ENCODE measurements at regions not wholly inside any gene's neighbourhood (a gene's known extent, or its start where the extent isn't known, plus 50 kb on each side); places are given as distances from the start of the nearest gene placed in this dataset.

DNA sequence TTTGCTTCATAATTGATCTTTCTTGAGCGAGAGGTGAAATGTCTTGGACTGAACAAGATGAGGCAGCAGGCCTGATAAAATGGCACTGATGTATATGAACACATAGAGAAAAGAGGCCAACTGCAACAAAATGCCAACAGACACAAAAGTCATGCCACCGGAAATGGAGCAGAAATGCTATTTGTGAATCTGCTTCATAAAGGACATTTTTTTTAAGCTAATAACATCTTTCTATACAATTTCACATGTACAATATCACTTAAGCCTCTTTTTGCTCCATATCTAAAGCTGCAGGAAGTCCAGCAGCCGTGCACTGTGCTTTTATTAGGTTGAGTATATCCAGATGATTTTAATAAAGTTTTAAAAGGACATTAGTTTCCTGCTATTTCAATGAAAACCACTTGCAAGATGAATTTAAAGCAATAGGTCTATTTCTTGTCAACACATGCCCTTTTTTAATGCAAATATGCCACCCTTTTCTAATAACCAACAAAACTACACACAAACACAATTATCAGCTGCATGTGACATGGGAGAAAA lies 169.2 kb upstream of the ADAMTS9 start:
- no peak for DNase-seq (ENCODE audit: low read depth)

DNA sequence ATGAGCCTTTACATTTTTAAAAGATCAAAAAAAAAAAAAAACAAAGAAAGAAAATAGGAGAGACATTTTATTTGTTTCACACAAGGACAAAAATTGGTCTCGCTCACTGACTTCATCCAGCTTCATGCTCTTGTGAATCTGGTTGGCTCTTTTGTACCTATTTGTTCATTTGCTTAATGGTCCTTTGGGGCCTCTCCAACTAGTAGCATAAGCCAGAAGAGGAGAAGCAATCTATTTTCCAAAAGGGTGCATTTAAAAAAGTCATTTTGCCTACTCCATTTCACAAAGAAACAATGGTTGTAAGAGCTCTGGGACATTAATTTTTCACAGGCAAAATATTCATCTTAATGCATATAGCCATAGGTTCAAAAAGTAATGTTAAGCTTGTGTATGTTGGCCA lies 168.3 kb upstream of the ADAMTS9 start:
- DNase-seq (ENCODE audit: low read depth): no peak

DNA sequence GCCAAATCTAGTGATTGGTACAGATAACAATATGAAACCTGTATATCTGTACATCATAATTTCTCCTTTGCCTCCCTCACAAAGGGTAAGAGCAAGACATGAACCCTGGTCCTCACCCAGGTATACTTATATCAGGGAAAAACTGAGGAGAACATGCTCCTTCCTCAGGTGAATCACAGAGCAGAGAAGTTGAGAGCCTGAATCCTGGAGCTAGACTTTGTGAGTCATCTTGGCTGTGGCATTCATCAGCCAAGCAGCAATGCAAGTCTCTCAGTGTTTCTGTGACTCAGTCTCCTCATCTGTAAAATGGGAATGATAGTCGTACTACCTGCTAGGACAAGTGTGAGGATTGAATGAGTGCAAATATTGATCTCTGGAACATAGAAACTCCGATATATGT lies 165.7 kb upstream of the ADAMTS9 start:
- DNase-seq (ENCODE audit: low read depth): no peak

DNA sequence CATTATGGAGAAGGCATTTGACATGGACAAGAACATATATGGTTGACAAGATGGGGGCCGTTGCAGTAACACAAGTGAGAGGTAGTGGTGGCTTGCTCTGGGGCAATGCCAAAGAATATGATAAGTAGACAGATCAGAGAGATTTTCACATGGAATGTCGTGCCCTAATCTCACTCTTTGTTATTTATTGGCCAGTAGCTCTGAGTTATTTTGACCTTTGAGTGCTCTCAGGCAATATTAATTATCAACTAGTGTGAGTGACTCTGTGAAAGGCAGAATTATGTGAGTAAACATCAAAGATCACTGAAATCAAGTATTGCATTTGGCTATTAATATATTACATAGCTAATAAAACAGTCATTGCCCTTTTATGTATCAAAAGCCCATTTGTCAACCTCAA lies 164.9 kb upstream of the ADAMTS9 start:
- no peak for DNase-seq (ENCODE audit: low read depth)

DNA sequence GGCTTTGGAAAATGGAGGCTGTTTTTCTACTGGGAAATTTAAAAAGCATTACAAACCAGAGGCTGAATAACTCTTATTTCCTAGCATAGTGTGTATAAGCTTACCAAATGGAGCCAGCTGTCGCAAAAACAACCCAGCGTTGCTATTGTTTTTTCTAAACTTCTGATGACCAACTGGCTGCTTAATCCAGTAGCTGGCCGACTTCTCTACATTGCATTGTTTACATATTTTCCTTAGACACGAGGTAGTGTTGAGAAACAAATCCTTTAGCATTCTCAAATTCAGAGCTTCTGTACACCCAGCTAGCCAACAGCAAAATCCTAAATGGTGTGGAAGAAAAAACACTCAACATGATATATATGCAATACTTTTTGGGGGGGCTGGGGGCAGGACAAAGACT lies 161.0 kb upstream of the ADAMTS9 start:
- peak; percentile 79 for DNase-seq (ENCODE audit: low read depth)

DNA sequence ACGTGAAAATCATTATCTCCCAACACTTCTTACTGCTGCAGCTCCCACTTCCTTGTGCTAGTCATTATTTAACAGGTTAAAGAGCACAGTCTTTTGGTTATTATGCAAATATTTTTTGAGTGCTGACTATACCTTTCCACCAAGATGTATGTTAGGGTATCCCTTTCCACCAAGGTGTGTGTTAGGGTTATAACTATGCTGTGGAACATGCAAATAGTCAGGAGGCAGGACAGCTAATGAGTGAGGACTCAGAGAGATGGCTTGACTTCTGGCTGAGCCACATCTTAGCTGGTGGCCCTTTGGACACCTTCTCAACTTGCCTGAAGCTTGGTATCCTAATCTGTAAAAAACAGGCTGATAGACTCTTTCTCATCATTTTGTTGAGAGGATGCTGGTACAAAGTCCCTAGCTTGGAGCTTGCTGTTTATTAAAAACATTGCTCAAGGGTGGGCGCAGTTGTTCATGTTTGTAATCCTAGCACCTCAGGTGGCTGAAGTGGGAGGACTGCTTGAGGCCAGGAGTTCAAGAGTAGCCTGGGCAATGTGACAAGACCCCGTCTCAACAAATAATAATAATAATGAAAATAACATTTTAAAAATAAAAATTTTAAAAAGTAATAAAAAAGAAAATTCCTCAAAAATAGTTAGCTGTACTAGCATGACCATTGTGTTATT lies 160.5 kb upstream of the ADAMTS9 start:
- DNase-seq (ENCODE audit: low read depth): peak; percentile 40

DNA sequence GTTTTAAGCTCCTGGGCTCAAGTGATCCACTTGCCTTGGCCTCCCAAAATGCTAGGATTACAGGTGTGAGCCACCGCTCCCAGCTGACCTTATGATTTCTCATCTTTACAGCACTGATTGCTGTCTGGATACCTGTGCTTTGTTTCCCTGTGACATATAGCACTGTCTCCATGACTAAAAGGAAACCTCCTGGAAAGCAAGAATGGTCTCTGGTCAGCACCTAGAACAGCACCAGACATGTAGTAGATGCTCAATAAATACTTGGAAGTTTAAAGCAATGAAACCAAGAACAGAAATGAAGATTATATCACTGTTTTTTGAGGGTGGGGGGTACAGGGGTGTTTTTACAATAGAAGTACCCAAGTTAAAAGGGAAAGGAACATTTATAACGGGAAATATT lies 156.8 kb upstream of the ADAMTS9 start:
- DNase-seq (ENCODE audit: low read depth): no peak

DNA sequence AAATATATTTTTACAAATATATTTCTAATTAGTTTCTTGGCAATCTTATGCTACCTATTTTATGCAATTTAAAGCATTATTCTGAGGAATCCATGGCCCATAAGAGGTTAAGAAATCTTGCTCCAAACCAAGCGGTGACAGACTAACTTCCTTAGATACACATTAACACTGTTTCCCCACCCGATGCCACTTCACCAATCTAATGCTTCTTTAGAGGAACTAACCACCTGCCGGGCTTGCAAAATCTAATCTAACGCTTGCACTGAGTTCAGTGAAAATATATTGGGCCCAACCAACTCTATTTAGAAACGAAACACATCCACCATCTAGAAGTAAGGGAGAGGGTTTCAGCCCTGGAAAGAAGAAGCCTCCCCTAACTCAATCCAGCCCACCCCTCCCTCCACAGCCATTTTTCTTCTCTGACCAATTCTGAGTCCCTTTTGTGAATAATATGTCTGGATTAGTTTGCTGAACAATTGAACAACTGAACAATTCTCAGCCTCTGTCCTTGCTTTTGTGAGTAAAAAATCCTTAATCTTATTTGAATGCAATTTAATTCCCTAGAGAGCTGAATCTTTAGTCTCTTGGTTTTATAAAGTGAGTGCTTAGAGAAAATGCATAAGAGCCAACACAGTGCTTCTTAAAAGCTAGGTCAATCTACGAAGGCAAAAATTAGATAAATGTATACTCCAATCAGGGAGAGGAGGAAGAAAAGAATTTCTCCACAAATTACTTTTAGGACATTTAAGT lies 150.4 kb upstream of the ADAMTS9 start:
- no peak for DNase-seq (ENCODE audit: low read depth)

DNA sequence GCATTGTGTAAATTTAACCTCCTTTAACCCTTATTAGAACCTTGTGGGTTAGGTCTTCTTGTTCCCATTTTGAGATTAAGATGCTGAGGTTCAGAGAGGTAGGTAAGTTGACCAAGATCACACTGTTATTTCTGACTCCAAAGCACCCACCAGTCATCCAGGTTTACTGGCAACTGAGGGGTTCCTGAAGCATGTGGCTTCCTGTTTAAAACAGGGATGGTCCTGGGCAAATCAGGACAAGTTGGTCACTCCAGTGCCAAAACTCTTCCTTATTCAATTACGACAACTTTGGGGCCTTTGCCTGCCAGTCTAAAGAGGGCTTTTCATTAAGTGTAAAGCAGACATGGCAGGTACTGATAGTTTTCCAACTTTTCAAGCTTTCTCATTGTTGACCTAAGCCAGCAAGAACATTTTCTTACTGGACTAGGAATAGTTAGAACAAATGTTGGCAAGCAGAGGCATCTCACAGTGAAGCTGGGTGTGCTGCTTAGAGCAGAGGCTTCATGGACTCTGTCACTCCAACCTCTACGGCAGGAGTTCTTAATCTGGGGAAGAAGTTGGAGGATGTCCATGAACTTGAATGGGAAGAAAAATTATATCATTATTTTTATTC lies 149.4 kb upstream of the ADAMTS9 start:
- DNase-seq (ENCODE audit: low read depth): no peak

DNA sequence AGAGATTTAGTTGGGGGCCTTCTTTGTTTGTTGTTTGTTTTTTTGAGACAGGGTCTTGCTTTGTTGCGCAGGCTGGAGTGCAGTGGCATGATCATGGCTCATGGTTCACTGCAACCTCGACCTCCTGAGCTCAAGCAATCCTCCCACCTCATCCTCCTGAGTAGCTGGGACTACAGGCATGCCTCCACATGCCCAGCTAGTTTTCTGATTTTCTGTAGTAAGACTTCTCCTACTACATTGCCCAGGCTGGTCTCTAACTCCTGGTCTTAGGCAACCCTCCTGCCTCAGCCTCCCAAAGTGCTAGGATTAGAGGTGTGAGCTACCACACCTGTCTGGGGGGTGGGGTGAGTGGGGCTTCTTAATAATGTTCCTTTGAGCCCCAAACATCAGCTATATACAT lies 148.3 kb upstream of the ADAMTS9 start:
- DNase-seq (ENCODE audit: low read depth): no peak

DNA sequence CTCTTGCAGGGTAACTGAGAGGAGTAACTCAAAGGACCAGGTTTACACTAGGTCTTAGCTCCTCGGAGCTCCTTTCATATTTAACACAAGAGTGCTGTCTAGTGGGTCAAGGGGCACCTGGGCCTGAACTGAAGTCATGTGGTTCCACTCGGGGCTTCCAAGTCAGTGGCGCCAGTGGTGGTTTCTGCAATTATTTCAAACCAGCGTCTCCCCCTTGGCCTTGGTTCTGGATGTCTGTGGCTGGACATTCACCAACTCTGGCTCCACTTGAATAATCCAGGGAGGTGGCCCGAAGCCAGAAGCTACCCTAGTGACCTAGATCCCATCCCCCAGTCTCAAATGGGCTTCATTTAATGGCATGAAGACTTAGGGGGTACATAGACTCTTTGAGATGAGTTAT lies 144.3 kb upstream of the ADAMTS9 start:
- no peak for DNase-seq (ENCODE audit: low read depth)

DNA sequence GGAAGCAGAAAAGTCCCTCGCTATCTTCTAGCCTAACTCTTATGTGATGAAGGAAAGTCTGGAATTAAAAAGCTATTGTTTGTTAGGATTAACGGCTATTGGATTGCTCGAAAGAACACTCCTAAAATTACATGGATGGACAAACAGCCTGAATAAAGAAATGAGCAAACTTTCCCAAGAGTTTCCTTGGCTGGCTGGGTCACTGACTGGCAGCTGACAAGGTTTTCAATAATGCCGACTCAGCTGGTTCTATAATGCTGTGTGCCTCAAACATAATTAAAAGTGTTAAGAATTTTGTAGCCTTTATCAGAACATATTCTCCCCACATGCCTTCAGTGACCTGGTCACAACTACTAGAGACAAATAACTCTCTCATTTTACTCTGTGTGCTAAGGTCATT lies 142.9 kb upstream of the ADAMTS9 start:
- DNase-seq (ENCODE audit: low read depth): no peak

DNA sequence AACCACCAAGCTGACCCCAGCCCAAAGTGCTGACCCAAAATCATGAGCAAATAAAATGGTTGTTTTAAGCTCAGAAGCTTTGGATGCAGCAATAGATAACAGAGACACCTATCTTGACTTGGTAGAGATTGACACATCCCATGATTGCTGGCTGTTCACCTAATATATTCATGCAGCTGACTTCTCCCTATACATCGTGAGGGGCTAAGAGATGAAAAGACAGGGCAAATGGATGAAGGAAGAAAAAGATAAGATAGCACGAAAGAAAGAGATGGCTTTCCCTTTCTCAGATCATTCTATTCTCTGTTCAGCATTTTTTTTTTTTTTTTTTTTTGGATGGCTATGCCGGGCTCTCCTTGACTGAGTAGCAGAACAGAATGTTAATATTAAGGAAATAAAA lies 141.5 kb upstream of the ADAMTS9 start:
- DNase-seq (ENCODE audit: low read depth): no peak

DNA sequence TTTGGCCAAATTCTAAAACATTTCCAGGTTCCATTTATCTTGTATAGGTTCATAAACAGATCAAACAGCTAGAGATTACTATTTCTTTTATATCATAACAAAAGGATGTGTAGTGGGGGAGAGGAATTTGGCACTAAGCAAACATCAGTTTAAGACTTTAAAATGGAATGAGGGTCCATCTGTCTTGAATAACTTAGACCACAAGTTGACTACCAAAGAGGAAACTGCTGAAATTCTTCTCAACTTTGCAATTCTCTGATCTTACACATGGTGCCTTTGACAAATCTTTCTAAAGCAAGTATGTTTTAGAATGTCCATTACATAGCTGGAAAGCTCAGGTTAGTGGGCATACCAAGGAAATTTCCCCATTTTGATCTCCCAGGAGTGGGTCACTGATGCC lies 140.5 kb upstream of the ADAMTS9 start:
- DNase-seq (ENCODE audit: low read depth): no peak

DNA sequence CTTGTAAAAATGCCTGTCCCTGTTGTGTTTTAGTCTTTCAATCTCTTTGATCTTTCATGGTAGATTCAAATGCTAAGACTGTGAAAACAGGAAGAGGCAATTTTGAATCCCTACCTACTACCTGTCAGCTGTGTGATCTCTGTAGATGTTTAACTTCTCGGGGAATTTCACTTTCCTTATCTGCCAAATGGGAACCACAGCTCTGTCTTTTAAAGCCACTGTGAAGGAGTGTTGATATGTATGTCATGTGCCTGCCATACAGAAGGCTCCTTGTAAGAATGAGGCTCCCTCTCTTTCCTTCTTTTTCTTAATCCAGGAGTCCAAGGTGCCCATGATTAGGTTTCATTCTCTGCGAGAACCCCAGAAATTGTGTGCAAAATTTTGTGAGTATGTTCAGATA lies 139.6 kb upstream of the ADAMTS9 start:
- no peak for DNase-seq (ENCODE audit: low read depth)

DNA sequence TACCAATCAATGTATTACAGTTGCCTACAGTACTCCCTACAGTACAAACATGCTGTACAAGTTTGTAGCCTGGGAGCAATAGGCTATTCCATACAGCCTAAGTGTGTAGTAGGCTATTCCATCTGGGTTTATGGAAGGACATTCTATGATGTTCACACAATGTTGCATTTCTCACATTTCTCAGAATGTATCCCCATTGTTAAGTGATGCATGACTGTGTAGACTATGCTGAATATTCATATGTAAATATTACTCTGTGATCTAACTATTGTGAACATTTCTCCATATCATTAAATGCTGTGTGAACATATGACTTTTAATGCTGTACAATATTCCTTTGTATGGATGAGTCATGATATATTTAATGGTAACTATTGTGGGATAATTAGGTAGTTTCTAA lies 139.2 kb upstream of the ADAMTS9 start:
- no peak for DNase-seq (ENCODE audit: low read depth)

DNA sequence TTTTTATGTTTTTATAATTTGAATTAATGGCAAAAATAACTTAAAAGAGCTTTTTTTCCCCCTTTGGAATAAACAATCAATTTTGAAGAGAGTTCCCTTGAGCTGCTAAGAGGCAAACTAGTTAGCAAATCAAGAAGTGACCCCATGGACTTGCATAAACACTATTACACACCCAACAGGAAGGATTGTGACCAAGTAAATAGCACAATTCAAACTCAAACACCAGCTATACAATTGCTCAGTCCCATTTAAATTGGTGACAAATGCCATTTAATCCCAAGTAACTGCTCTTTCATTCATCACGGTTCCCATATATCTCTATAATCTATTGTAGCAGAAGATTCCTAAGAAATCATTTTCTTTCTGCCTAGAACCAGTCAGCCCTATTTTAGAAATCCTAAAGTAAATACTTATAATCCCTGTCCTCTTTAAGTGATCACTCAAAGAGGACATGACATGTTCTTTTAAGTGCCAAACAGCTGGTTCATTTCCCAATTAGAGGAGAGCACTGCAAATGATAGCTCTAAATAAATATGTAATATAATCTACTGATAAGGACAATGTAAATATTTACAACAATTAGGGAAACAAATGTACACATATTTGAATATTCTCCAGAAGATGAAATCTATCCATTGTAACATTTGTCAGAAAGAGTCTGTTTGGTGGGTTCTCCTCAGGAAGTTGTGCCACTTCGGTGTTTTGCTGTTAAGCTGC lies 137.8 kb upstream of the ADAMTS9 start:
- DNase-seq (ENCODE audit: low read depth): no peak

DNA sequence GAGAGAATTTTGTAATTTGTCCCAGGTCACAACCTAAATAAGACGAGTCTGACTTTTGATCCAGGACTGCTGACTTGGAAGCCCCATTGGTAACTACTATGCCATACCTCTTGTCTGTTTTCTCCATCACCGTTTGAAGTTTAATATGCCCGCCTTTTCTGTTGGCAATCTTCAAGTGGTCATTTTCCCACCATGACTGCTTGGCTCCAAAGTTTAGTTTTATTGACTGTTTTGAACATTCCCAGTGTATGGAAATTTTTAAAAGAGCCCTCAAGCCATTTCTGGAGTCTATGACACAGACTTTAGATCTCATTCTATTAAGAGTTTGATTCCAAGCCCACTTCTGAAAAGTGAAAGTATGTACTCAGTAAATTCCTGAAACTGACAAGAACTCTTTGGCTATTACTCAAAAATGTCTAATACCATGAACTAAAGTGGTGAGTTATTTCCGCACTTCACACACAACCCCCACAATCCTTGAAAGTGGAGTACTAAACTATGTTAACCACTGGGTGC lies 136.7 kb upstream of the ADAMTS9 start:
- DNase-seq (ENCODE audit: low read depth): no peak

DNA sequence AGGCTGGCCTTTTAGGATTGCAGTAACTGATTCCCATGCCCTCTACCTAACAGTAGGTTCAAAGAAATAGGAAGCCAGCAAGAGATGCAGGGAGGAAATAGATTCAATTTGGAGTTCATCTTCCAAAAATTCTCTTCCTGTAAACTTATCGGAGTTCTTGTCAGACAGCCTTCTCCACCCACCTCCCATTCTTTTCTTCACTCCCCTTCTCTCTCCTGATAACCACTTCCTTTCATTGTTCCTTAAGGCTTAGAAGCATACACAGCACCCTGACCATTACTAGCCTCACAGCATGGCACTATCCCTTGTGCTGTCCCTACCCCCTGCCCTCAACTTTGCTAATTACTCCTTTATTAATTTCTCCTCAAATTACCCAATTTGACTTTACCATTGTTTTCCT lies 130.4 kb upstream of the ADAMTS9 start:
- no peak for DNase-seq (ENCODE audit: low read depth)

DNA sequence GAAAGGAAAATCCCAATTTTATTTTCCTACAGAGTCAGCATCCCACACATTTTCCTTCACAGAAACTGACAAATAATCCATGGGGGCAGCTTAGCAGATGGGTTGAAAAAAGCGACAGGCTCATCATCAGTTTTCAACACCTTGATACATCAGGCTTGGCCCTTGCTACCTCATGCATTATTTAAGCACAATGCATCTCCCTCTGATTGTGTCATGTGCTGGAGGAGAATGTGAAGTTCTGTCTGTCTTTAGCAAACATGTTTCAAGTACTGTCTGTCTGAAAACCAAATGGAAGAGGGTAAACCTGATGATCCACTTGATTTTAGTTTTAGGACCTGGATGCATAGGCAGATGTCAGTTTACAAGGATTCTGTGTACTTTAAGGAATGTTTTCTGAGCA lies 128.6 kb upstream of the ADAMTS9 start:
- DNase-seq (ENCODE audit: low read depth): no peak

DNA sequence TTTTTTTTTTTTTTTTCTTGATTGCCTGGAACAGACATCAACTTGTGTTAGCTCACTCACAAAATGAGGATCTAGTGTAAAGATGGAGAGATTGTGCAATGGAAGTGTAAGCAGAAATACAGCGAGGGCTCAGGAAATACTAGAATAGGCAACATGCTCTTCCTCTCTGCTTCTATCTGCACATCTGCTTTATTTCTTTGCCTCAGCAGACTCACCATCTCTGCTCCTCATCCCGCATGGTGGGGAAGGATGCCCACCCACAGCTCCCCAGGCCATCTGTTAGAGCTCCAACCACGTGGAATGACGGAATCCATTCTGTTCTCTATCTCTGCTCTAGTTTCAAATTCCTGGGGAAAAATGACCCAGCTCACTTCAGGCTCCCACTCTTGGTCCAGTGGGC lies 128.0 kb upstream of the ADAMTS9 start:
- no peak for DNase-seq (ENCODE audit: low read depth)

DNA sequence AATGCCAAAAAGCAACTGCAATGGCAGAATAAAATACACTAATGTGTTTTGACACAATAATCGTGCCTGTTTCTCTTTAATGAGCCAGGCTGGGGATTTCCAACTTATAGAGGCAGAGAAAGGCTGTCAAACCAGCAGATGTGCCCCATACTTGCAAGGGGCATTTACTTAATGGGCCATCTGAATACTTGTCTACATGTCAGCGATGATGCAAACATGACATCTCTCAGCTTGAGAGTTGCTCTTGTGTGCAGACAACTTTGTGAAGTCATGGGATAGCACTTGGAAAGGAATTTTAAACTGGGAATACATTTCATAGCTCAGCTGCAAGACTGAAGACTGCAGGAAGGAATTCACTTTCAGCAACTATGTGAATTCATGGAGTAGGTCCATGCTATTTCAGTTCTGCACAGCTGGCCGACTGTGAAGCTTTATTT lies 127.4 kb upstream of the ADAMTS9 start:
- peak; percentile 40 for DNase-seq (ENCODE audit: low read depth)
